Activated naive CD4-positive, alpha-beta T cell treated with anti-CD3 and anti-CD28 coated beads, Interleukin-2, amount 50 U/mL, for 24 hours (primary cell): ENCODE measurements at regions not wholly inside any gene's neighbourhood (a gene's known extent, or its start where the extent isn't known, plus 50 kb on each side); places are given as distances from the start of the nearest gene placed in this dataset.

Experiments used
- H3K27ac Mint-ChIP-seq: one replicate; pipeline ENCODE4 v1.8.0; 2021; ENCODE audit warnings: mild to moderate bottlenecking, mixed read lengths
- H3K27me3 Mint-ChIP-seq: one replicate; pipeline ENCODE4 v1.8.0; 2021; ENCODE audit warnings: mixed read lengths
- H3K36me3 Mint-ChIP-seq: one replicate; pipeline ENCODE4 v1.8.0; 2021; ENCODE audit warnings: mixed read lengths
- H3K4me1 Mint-ChIP-seq: one replicate; pipeline ENCODE4 v1.8.0; 2021; ENCODE audit warnings: mixed read lengths
- H3K4me3 Mint-ChIP-seq: one replicate; pipeline ENCODE4 v1.8.0; 2021; ENCODE audit warnings: mild to moderate bottlenecking, mixed read lengths
- H3K9me3 Mint-ChIP-seq: one replicate; pipeline ENCODE4 v1.8.0; 2021; ENCODE audit warnings: mixed read lengths

DNA sequence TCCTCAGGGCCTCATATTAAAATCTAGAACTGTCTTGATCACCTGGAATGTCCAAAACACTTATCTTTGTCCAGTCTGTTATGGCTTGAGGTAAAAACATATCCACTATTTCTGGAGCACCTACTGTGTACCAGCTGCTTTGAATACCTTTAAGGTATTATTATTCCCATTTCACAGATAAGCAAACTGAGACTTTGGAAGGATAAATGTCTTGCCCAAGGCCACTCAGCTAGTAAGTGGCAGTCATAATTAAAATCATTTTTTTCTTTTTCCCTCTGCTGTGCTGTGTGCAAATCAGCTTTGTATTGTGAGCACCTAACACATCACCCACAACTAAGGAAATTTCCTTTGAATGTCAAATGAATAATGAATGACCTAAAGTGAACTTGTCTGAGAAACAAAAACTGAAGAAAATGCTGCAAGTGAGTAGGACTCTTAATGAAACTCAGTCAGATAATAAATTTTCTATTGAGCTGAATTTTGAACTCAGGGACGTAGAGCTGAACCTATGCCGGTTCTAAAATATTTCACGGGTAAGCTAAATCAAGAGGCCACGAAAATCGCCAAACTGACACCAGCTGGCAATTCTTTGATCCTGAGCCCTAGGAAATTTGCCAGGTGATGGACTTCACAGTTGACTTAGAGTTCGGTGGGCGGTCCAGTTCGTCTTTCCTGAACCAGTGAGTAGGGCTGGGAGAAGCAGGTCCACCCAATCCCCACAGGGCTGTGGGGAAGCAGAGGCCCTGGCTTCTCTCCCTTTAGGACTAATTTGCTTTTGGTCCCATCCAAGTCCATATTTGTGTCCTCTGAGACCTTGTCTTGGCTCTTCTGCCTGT is 159.7 kb upstream of the PWP1 start:
- Mint-ChIP-seq H3K4me3 (no peak overlapping the region), H3K27ac (no peak overlapping the region), H3K36me3 (peaks cover 16% of the 10 kb centered on the region), H3K9me3 (peaks cover 9% of the 10 kb centered on the region), H3K27me3 (no peaks in the 10 kb centered on the region), H3K4me1 (no peaks in the 10 kb centered on the region)

DNA sequence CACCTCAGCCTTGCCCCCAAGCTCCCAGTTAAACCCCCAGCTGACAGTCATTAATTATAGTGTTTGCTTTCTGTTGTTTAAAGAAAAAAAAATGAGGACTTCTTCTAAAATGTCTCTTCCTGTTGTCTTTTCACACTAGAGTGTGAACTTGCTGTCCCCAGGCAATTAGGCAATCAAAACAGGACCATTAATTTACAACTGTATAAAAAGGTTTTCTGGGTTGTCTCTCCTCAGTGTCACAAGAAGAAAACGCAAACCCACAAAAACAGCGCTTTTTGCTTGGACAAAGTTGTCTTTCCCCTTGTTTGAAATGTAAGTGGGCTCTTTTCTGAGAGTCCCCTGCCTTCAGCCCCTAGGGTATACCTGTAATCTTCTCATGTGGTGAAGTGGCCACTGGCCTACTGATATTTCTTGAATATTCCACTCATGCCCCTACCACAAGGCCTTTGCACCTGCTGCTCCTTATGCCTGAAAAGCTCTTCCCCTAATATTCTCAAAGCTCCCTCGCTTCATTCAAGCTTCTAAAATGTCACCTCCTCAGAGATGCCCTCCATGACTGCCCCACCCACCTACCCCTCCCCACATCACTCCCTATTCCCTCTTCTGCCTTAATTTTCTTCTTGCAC is 158.9 kb upstream of the PWP1 start:
- H3K4me1 Mint-ChIP-seq, result no peaks in the 10 kb centered on the region
- no peaks in the 10 kb centered on the region for H3K27me3 Mint-ChIP-seq
- H3K4me3 Mint-ChIP-seq, result no peak overlapping the region
- H3K27ac Mint-ChIP-seq, result no peak overlapping the region
- peaks cover 4% of the 10 kb centered on the region for H3K9me3 Mint-ChIP-seq
- peaks cover 9% of the 10 kb centered on the region for H3K36me3 Mint-ChIP-seq

DNA sequence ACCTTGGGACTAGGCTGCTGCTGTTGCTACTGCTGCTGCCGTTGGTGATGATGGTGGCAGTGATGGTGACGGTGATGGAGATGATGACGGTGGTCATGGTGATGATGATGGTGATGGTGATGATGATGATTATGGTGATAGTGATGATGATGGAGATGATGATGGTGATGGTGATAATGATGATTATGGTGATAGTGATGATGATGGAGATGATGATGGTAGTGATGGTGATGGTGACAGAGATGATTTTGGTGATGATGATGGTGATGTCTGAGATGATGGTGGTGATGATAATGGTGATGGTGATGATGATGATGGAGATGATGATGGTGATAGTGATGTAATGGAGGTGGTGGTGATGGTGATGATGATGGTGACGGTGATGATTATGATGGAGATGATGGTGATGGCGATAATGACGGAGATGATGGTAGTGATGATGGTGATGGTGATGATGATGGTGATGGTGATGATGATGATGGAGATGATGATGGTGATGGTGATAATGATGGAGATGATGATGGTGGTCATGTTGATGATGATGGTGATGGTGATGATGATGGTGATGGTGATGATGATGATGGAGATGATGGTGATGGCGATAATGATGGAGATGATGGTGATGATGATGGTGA is 156.8 kb upstream of the PWP1 start:
- H3K4me3 Mint-ChIP-seq, result no peak overlapping the region
- no peak overlapping the region for H3K27ac Mint-ChIP-seq
- no peaks in the 10 kb centered on the region for H3K9me3 Mint-ChIP-seq
- H3K36me3 Mint-ChIP-seq, result peaks cover 4% of the 10 kb centered on the region
- peaks cover 10% of the 10 kb centered on the region for H3K4me1 Mint-ChIP-seq
- no peaks in the 10 kb centered on the region for H3K27me3 Mint-ChIP-seq

DNA sequence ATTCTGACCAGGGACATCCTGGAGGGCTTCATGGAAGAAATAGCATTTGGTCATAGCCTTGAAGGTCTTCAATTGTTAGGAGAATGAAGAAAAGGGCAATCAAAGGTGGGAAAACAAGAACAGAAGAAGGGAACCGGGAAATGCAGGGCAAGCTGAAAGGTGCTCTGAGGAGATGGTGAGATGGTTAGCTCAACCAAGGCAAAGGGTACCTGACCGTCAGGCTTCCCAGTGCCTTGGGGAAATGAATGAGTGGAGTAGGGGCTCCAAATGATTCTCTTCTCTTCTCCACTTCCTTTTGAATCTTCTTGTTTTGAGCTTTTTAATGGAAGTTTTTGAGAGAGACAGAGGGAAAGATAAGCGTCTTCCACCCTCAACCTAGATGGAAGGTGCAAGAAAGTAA is 155.6 kb upstream of the PWP1 start:
- Mint-ChIP-seq H3K4me3 (no peak overlapping the region), H3K9me3 (peaks cover 8% of the 10 kb centered on the region), H3K4me1 (peaks cover 16% of the 10 kb centered on the region), H3K27ac (no peak overlapping the region), H3K27me3 (no peaks in the 10 kb centered on the region), H3K36me3 (peaks cover 7% of the 10 kb centered on the region)

DNA sequence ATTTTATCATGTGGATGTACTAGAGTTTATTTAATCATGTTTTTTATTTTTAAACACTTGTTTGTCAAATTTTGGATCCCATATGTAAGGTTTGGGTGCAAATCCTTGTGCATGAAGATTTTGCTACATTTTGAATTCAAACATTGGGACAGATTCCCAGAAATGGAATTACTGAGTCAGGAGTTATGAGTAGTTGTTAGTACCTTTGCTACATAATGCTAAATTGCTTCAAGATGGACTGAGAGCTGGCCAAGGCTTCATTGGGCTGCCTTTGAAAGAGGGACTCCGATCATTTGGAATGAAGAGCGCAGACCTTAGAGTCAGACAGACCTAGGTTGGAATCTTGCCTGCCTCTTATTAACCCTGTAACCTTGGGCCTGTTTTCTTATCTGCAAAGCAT is 154.9 kb upstream of the PWP1 start:
- Mint-ChIP-seq H3K27ac (no peak overlapping the region), H3K4me3 (no peak overlapping the region), H3K4me1 (peaks cover 18% of the 10 kb centered on the region), H3K9me3 (peaks cover 8% of the 10 kb centered on the region), H3K27me3 (no peaks in the 10 kb centered on the region), H3K36me3 (peaks cover 7% of the 10 kb centered on the region)

DNA sequence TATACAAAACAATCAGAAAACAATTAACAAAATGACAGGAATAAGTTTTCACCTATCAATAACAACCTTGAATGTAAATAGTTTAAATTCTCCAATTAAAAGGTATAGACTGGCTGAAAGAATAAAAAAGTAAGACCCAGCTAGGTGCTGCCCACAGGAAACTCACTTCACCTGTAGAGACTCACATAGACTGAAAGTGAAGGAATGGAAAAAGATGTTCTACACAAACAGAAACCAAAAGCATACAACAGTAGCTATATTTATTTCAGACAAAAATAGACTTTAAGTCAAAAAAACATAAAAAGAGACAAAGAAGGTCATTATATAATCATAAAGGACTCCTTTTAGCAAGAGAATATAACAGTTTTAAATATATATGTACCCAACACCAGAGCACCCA is 152.4 kb upstream of the PWP1 start:
- Mint-ChIP-seq H3K27ac (peak overlapping the region; percentile 10), H3K36me3 (peaks cover 5% of the 10 kb centered on the region), H3K9me3 (peaks cover 8% of the 10 kb centered on the region), H3K4me3 (no peak overlapping the region), H3K27me3 (no peaks in the 10 kb centered on the region), H3K4me1 (peaks cover 26% of the 10 kb centered on the region)

DNA sequence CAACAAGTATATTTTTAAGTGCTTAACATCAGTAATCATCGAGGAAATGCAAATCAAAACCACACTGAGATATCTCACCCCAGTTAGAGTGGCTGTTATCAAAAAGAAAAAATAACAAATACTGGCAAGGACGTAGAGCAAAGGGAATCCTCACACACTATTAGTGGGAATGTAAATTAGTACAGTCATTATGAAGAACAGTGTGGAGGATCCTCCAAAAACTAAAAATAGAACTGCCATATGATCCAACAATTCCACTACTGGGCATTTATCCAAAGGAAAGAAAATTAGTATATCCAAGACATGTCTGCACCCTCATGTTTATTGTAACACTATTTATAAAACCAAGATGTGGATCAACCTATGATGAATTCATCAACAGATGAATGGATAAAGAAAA is 149.0 kb upstream of the PWP1 start:
- H3K27me3 Mint-ChIP-seq, result no peaks in the 10 kb centered on the region
- H3K4me3 Mint-ChIP-seq, result no peak overlapping the region
- peaks cover 5% of the 10 kb centered on the region for H3K36me3 Mint-ChIP-seq
- no peak overlapping the region for H3K27ac Mint-ChIP-seq
- H3K4me1 Mint-ChIP-seq, result peaks cover 44% of the 10 kb centered on the region
- peaks cover 8% of the 10 kb centered on the region for H3K9me3 Mint-ChIP-seq

DNA sequence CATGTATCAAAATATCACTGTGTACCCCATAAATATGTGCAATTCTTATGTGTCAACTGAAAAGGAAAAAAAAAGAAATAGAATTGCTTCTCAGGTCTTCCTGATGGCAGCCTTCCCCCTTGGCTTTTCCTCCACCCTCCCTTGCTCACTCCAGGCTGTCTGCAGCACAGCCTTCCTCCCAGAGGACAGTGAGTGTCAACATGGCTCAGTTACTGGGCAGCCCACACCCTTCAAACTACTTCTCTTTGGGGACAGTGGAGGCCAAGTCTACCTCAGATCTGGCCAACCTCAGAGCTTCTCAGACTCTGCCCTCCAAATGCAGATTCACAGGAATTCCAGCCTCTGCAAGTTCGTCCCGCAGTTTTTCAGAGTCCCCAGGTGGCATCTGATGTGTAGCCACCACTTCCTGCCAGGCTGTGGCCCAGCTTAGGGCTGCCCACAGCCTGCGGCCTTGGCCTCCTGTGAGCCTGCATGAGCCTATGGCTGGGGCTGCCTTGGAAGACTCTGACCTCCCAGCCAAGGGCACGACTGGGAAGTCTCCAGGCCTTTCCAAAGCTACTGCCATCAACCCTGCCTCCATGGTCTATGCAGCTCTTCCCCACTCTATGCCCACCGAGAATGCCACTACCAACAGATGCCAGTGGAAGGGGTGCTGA is 148.0 kb upstream of the PWP1 start:
- Mint-ChIP-seq H3K9me3 (peaks cover 8% of the 10 kb centered on the region), H3K27ac (no peak overlapping the region), H3K36me3 (peaks cover 5% of the 10 kb centered on the region), H3K4me3 (no peak overlapping the region), H3K4me1 (peaks cover 44% of the 10 kb centered on the region), H3K27me3 (no peaks in the 10 kb centered on the region)

DNA sequence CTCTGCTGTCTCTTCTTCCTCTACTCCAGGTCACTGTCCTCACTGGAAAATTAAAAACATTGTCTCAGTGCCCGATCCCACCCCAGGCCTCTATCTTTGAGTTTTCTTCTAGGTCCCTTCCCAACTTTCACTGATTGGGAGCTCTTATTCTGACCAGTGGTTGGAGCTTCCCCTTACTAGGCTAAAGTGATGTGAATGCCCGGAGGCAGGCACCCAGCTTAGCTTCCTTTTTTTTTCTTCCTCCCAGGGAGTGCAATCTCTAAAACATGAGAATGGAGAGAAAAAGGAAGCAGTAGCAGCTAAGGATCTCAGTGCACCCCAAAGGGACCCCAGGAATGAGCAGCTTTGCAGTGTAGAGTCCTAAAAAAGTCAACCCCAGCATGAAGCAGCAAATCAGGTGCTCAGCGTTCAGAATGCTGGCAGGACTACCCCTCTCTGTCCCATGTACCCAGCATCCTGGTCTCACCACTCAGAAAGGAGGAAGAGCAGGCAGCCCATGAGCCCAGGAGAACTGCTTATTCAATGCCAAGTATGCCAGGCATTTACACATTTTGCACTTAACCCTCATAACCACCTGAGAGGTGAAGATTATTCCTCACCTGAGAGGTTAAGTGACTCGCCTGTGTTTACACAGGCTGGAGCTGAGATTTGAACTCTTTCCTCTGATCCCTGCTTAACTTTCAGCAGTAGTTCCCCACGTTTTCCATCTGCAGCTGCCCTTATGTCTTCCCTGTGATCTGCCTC is 146.2 kb upstream of the PWP1 start:
- peaks cover 32% of the 10 kb centered on the region for H3K4me1 Mint-ChIP-seq
- no peak overlapping the region for H3K27ac Mint-ChIP-seq
- peaks cover 1% of the 10 kb centered on the region for H3K36me3 Mint-ChIP-seq
- no peaks in the 10 kb centered on the region for H3K27me3 Mint-ChIP-seq
- no peak overlapping the region for H3K4me3 Mint-ChIP-seq
- peaks cover 4% of the 10 kb centered on the region for H3K9me3 Mint-ChIP-seq

DNA sequence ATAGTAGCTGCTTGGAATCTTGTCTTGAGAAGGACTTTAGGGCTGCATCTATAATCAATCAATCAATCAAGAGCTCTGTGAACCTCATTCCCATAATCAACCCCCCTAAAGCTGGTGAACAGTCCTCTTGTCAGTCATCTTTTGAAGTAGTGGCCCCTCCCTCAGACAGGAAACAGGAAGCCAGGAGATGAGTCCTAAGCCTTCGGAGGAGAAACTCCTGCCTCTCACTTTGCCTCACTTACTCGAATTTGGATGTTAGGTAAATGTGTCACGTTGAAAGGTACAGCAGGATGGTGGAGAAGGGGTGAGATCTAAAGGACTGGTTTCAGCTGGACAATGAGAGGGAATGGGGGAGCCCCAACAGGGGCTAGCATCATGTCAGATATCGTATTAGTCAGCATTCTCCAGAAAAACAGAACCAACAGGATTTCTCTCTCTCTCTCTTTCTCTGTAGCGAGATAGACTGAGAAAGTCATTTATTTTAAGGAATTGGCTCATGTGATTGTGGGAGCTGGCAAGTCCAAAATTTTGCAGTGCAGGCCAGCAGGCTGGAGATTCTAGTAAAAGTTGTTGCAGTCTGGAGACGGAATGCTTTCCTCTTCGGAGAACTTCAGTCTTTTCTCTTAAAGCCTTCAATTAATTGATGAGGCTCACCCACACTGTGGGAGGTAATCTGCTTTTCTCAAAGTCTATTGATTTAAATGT is 144.4 kb upstream of the PWP1 start:
- Mint-ChIP-seq H3K4me3 (no peak overlapping the region), H3K9me3 (no peaks in the 10 kb centered on the region)

DNA sequence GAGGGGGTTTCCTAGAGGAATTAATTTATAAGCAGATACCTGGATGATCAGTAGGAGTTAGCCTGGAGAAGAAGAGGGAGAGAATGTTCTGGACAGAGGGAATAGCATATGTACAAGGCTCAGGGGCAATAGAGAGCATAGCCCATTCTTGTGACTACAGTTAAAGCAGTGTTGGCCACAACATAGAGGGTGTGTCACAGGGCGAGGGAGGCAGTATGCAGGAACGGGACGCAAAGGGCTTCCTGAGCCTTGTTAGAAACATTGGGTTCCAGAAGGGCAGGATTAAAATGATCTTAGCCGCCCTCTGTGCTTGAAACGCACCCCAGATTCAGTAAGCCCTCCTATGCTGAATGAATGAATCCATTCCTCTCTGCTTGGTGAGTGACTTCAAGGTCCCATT is 142.2 kb upstream of the PWP1 start:
- H3K4me1 Mint-ChIP-seq, result peaks cover 18% of the 10 kb centered on the region
- H3K27ac Mint-ChIP-seq, result no peak overlapping the region
- peaks cover 10% of the 10 kb centered on the region for H3K36me3 Mint-ChIP-seq
- H3K9me3 Mint-ChIP-seq, result no peaks in the 10 kb centered on the region
- no peaks in the 10 kb centered on the region for H3K27me3 Mint-ChIP-seq
- no peak overlapping the region for H3K4me3 Mint-ChIP-seq

More for the DNA sequence above, 144.4 kb upstream of the PWP1 start:
- Mint-ChIP-seq H3K27ac (no peak overlapping the region), H3K27me3 (no peaks in the 10 kb centered on the region), H3K4me1 (peaks cover 24% of the 10 kb centered on the region), H3K36me3 (peaks cover under 1% of the 10 kb centered on the region)

DNA sequence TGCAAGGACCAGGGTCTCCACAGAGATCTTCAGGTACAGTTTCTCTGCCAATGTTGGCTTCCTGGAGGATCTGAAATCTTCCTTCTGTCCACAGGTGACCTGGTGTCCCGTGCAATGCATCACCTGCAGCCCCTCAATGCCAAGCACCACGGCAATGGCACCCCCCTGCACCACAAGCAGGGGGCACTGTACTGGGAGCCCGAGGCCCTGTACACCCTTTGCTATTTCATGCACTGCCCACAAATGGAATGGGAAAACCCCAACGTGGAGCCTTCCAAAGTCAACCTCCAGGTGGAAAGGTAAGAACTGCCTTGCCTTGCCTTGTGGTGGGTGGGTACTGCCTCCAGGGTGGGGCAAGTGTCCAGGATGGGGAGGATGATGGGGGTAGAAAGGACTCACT is 141.8 kb upstream of the PWP1 start:
- no peaks in the 10 kb centered on the region for H3K27me3 Mint-ChIP-seq
- no peak overlapping the region for H3K27ac Mint-ChIP-seq
- peaks cover 18% of the 10 kb centered on the region for H3K4me1 Mint-ChIP-seq
- peaks cover 12% of the 10 kb centered on the region for H3K36me3 Mint-ChIP-seq
- H3K4me3 Mint-ChIP-seq, result no peak overlapping the region
- H3K9me3 Mint-ChIP-seq, result peaks cover 2% of the 10 kb centered on the region

DNA sequence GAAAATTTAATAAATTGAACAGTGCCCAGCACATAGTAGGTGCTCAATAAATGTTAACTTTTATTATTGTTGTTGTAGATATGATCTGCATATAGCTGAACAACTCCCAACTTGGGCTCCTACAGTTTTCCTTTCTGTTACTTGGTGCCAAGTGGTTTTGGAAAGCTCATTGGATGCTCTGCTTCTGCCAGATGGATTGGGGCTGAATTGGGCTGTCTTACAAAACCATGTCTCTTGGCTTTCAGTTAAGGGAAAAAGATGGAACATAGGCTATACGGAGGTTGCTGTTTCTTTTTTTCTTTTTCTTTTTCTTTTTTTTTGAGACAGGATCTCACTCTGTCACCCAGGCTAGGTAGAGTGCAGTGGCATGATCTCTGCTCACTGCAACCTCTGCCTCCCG is 140.7 kb upstream of the PWP1 start:
- H3K27ac Mint-ChIP-seq, result no peak overlapping the region
- peaks cover 5% of the 10 kb centered on the region for H3K9me3 Mint-ChIP-seq
- H3K27me3 Mint-ChIP-seq, result no peaks in the 10 kb centered on the region

DNA sequence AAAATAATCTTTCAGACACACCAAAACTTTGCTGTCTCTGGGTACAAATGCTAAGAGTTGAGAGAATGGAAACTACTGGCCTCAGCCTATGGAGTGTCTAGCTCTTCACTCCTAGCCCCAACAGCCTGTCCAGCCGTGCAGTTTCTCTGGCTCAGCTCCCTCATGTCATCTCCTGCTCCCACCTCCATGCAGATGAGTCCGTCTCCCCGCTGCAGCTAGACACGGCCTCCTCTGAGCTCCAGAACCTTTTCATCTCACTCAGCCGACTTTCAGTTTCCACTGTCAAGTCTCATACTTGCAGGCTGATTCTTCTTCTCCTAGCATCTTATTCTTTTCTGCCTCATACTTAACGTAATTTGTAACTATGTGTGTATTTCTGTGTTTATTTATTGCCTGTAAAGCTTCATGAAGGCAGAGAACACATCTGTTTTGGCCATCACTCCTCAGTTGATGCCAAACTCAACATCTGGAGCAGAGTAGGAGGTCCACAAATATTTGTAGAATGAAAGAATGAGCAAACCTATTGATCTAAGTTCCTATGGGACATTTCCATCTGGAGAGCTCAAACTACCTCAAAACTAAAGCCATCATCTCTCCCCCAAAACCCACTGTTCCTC is 139.8 kb upstream of the PWP1 start:
- Mint-ChIP-seq H3K27ac (no peak overlapping the region), H3K4me1 (peaks cover 3% of the 10 kb centered on the region), H3K4me3 (no peak overlapping the region), H3K9me3 (peaks cover 5% of the 10 kb centered on the region), H3K27me3 (no peaks in the 10 kb centered on the region), H3K36me3 (peaks cover 17% of the 10 kb centered on the region)

More for the DNA sequence above, 140.7 kb upstream of the PWP1 start:
- Mint-ChIP-seq H3K4me1 (peaks cover 9% of the 10 kb centered on the region), H3K36me3 (peaks cover 17% of the 10 kb centered on the region), H3K4me3 (no peak overlapping the region)
